OCI-LY1 (cell line): ENCODE measurements at regions not wholly inside any gene's neighbourhood (a gene's known extent, or its start where the extent isn't known, plus 50 kb on each side); places are given as distances from the start of the nearest gene placed in this dataset.

ENCODE experiments used
- EZH2 ChIP-seq: fragments of 200-600 bp; sonication (generic), shearing (Covaris generic); IDR thresholded peaks from 2 replicates; pipeline ENCODE4 v1.8.0; 2017; ENCODE audit warnings: borderline replicate concordance, mixed run types, mild to moderate bottlenecking, antibody characterized with exemption, low read length, moderate library complexity, mixed read lengths
- TF ChIP-seq, protein P1 (sequence below): fragments of 200-600 bp; sonication (generic), shearing (Covaris generic); IDR thresholded peaks from 2 replicates; pipeline ENCODE4 v1.5.1; 2017; ENCODE audit warnings: mild to moderate bottlenecking, antibody characterized with exemption, low read length, moderate library complexity, mixed read lengths

GRCh38 chr4:115334736-115335411, 221.5 kb upstream of the NDST4 start:
- TF ChIP-seq, protein P1, sequence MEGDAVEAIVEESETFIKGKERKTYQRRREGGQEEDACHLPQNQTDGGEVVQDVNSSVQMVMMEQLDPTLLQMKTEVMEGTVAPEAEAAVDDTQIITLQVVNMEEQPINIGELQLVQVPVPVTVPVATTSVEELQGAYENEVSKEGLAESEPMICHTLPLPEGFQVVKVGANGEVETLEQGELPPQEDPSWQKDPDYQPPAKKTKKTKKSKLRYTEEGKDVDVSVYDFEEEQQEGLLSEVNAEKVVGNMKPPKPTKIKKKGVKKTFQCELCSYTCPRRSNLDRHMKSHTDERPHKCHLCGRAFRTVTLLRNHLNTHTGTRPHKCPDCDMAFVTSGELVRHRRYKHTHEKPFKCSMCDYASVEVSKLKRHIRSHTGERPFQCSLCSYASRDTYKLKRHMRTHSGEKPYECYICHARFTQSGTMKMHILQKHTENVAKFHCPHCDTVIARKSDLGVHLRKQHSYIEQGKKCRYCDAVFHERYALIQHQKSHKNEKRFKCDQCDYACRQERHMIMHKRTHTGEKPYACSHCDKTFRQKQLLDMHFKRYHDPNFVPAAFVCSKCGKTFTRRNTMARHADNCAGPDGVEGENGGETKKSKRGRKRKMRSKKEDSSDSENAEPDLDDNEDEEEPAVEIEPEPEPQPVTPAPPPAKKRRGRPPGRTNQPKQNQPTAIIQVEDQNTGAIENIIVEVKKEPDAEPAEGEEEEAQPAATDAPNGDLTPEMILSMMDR = no peak
- TF ChIP-seq EZH2 = no peak
